SK-N-SH treated with all-trans-retinoic acid at 6 μM for 48 hours (cell line): ENCODE measurements at regions not wholly inside any gene's neighbourhood (a gene's known extent, or its start where the extent isn't known, plus 50 kb on each side); places are given as distances from the start of the nearest gene placed in this dataset.

ENCODE experiments used
- GLIS3 ChIP-seq: fragments of 250-450 bp; sonication (Bioruptor Pico); IDR thresholded peaks from 2 replicates; pipeline ENCODE4 v1.5.0; 2020; ENCODE audit warnings: mild to moderate bottlenecking, moderate library complexity
- PATZ1 ChIP-seq: fragments of 250-450 bp; sonication (Bioruptor Pico); IDR thresholded peaks from 2 replicates; pipeline ENCODE4 v1.8.0; 2020; ENCODE audit warnings: mild to moderate bottlenecking, moderate library complexity, borderline replicate concordance
- RARB ChIP-seq: fragments of 250-450 bp; sonication (Bioruptor Pico); IDR thresholded peaks from 2 replicates; pipeline ENCODE4 v1.8.0; 2021; ENCODE audit warnings: mild to moderate bottlenecking, moderate library complexity
- ZFP30 ChIP-seq: fragments of 450-650 bp; formaldehyde crosslinking; IDR thresholded peaks from 2 replicates; pipeline ENCODE4 v1.5.0; 2022; ENCODE audit warnings: mild to moderate bottlenecking, moderate library complexity

GRCh38 chr3:23656821-23657220, 148.9 kb upstream of the UBE2E1 start:
- no peak for TF ChIP-seq ZFP30 (CRISPR knock-in tag)
- no peak for TF ChIP-seq PATZ1 (CRISPR knock-in tag)
- TF ChIP-seq GLIS3 (CRISPR knock-in tag): no peak
- no peak for TF ChIP-seq RARB (CRISPR knock-in tag)
